ENCODE measurements at regions not wholly inside any gene's neighbourhood (a gene's known extent, or its start where the extent isn't known, plus 50 kb on each side); places are given as distances from the start of the nearest gene placed in this dataset.

DNA sequence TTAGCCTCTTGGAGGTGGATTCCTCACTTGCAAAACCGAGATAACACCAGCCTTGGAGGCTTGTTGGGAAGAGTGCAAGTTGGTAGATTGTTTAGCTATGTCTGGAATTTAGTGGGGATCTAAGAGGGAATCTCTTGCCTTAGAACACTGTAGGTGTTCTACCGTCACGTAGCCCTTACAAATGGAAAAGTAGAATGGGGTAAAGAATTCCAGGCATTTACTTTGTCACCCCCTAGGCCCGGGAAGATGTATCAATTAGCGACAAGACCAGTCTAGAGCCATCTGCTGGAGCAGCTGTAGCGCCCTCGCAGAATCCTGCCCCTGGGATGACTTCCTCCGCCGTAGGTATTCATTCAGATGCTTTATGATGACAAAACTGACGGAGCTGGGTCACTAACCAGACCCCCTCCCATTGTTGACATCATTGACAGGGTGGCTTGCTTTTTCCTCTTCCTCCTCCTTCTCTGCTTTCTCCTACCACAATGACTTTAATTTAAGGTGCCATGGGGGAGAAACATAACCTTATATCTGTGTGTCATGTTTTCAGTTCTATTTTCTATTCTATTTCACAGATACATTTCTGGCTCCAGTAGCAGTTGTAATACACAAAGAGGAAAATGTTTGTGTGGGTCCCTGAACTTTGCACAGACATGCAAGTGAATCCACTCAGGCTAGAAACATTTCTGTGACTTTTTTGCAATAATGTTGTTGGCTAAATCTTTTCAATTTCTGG lies 262.6 kb upstream of the LYZL1 start:
- intact Hi-C loops (cut with micrococcal nuclease; ENCODE audit: unreplicated experiment) = no loop called here
- DNase-seq (ENCODE audit: low read depth, low spot score) = no peak
- 33% methylated on average over 10 of the region's 10 CpGs for WGBS (ENCODE audit: insufficient coverage, insufficient replicate concordance, low lambda C conversion rate, missing lambda C conversion rate)

DNA sequence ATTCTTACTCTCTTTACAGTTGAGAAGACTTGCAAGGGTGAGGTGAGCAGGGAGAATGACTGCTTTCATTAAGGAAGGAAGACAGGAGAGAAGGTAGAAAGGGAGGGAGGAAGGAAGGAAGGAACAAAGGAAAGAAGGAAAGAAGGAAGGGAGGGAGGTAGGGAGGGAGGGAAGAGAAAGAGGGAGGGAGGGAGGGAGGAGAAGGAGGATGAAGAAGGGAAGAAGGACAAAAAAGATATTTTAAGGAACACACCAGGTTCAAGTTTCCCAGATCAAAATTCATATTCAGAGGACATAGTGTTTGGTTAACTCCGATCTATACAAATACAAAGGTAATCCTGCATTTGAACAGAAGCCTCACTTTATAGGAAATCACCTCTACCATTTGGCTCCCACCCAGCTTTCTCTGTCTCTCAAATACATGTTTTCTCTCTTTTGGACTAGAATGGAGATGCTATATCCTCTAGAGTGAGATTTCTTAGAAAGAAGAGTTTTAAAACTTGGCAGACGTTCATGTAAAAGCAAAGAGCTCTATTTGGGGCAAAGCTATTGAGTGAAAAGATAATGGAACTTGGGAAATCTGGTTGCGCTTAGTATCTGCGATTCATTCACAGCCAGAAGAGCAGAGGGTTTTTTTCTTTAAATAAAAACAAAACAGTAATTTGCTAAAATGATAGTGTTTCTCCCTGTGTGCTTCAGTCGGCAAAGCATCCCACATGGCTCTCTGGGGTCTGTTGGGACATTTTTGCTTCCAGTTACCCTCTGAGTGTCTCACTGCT lies 261.9 kb upstream of the LYZL1 start:
- Histone ChIP-seq H3K9me3 (replicated peaks; ENCODE audit: control insufficient read depth, insufficient read depth, low read length) (no peaks in the 10 kb centered on the region), H3K27ac (ENCODE audit: control insufficient read depth, insufficient read depth) (no peak overlapping the region), H4K20me1 (ENCODE audit: control insufficient read depth, insufficient read depth) (no peaks in the 10 kb centered on the region), H3K4me3 (no peak overlapping the region), H3K36me3 (ENCODE audit: control insufficient read depth in 2 of 2, insufficient read depth in 2 of 2, low read length in 1 of 2) (no peaks in the 10 kb centered on the region), H2AFZ (ENCODE audit: control insufficient read depth, low read depth, low read length) (no peak overlapping the region), H3K4me2 (ENCODE audit: control insufficient read depth, insufficient read depth) (no peak overlapping the region), H3K4me1 (ENCODE audit: control insufficient read depth, insufficient read depth, low read length) (no peaks in the 10 kb centered on the region), H3K79me2 (ENCODE audit: control insufficient read depth, insufficient read depth, low read length) (no peaks in the 10 kb centered on the region), H3K27me3 (replicated peaks in 1 of 2; ENCODE audit: control insufficient read depth in 2 of 2, insufficient read depth in 2 of 2, low read length in 1 of 2) (no peaks in the 10 kb centered on the region), H3K9ac (ENCODE audit: control insufficient read depth, insufficient read depth, low read length) (no peak overlapping the region)
- TF ChIP-seq MYB (IDR thresholded peaks at IDR 0.05; ENCODE audit: borderline replicate concordance, low read depth, low read length) (no peak), CEBPB (IDR thresholded peaks at IDR 0.05; ENCODE audit: borderline replicate concordance in 1 of 2, low read depth in 2 of 2, low read length in 2 of 2) (no peak), SRF (IDR thresholded peaks at IDR 0.05; ENCODE audit: low read depth in 2 of 2, low read length in 2 of 2) (no peak), JUNB (IDR thresholded peaks at IDR 0.05) (no peak), ZZZ3 (IDR thresholded peaks at IDR 0.05; ENCODE audit: control insufficient read depth, insufficient read length, low read depth) (no peak), BHLHE40 (IDR thresholded peaks at IDR 0.05; ENCODE audit: borderline replicate concordance in 1 of 2, low read depth in 2 of 2, low read length in 1 of 2) (no peak), BRCA1 (IDR thresholded peaks at IDR 0.05; ENCODE audit: low read depth, low read length) (no peak), HDAC2 (IDR thresholded peaks at IDR 0.05) (no peak)
- BruUV-seq (replicated peaks) = no TSS peak
- intact Hi-C loops (cut with micrococcal nuclease; ENCODE audit: unreplicated experiment) (no loop called here), in situ Hi-C loops (cut with MboI) (no loop called here)
- ChIA-PET SMC1A (ENCODE audit: uncharacterized antibody, unreplicated experiment) (no interaction called here), RAD21 (ENCODE audit: unreplicated experiment) (no interaction called here), CTCF (no interaction called here), POLR2A (no interaction called here)
- no peak for DNase-seq (ENCODE audit: low read depth, low spot score)
- WGBS (ENCODE audit: insufficient coverage, insufficient replicate concordance, low lambda C conversion rate, missing lambda C conversion rate) = 47% methylated on average over 5 of the region's 5 CpGs
- FAIRE-seq = no peak
- no peak for ATAC-seq

More for the DNA sequence above, 262.6 kb upstream of the LYZL1 start:
- H4K20me1 ChIP-seq (ENCODE audit: control insufficient read depth, insufficient read depth) = no peaks in the 10 kb centered on the region
- no peaks in the 10 kb centered on the region for H3K9me3 ChIP-seq (replicated peaks; ENCODE audit: control insufficient read depth, insufficient read depth, low read length)
- POLR2A ChIA-PET = no interaction called here
- no peak overlapping the region for H3K4me2 ChIP-seq (ENCODE audit: control insufficient read depth, insufficient read depth)
- SMC1A ChIA-PET (ENCODE audit: uncharacterized antibody, unreplicated experiment) = no interaction called here
- H3K27ac ChIP-seq (ENCODE audit: control insufficient read depth, insufficient read depth) = no peak overlapping the region
- no peak for TF ChIP-seq BCL11A (IDR thresholded peaks at IDR 0.05; ENCODE audit: low read depth, low read length)
- TF ChIP-seq RCOR1 (conservative IDR thresholded peaks at IDR 0.05; ENCODE audit: low read depth, low read length) = no peak
- TF ChIP-seq, protein P1, sequence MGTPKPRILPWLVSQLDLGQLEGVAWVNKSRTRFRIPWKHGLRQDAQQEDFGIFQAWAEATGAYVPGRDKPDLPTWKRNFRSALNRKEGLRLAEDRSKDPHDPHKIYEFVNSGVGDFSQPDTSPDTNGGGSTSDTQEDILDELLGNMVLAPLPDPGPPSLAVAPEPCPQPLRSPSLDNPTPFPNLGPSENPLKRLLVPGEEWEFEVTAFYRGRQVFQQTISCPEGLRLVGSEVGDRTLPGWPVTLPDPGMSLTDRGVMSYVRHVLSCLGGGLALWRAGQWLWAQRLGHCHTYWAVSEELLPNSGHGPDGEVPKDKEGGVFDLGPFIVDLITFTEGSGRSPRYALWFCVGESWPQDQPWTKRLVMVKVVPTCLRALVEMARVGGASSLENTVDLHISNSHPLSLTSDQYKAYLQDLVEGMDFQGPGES (IDR thresholded peaks at IDR 0.05) = no peak
- no peak for TF ChIP-seq SMARCA5 (IDR thresholded peaks at IDR 0.05)
- TF ChIP-seq ZNF622 (IDR thresholded peaks at IDR 0.05) = no peak
- no peak for TF ChIP-seq FOXM1 (IDR thresholded peaks at IDR 0.05; ENCODE audit: low read depth, low read length)
- TF ChIP-seq POLR2AphosphoS5 (IDR thresholded peaks at IDR 0.05; ENCODE audit: low read length) = no peak
- no peaks in the 10 kb centered on the region for H3K79me2 ChIP-seq (ENCODE audit: control insufficient read depth, insufficient read depth, low read length)
- CTCF ChIA-PET = no interaction called here
- no peak overlapping the region for H3K9ac ChIP-seq (ENCODE audit: control insufficient read depth, insufficient read depth, low read length)
- no peak overlapping the region for H3K4me3 ChIP-seq
- H3K4me1 ChIP-seq (ENCODE audit: control insufficient read depth, insufficient read depth, low read length) = no peaks in the 10 kb centered on the region
- FAIRE-seq (no peak), ATAC-seq (no peak)
- no peaks in the 10 kb centered on the region for H3K27me3 ChIP-seq (replicated peaks in 1 of 2; ENCODE audit: control insufficient read depth in 2 of 2, insufficient read depth in 2 of 2, low read length in 1 of 2)
- no peak overlapping the region for H2AFZ ChIP-seq (ENCODE audit: control insufficient read depth, low read depth, low read length)
- RAD21 ChIA-PET (ENCODE audit: unreplicated experiment) = no interaction called here
- in situ Hi-C loops (cut with MboI) = no loop called here
- H3K36me3 ChIP-seq (ENCODE audit: control insufficient read depth in 2 of 2, insufficient read depth in 2 of 2, low read length in 1 of 2) = no peaks in the 10 kb centered on the region
- BruUV-seq (replicated peaks) = no TSS peak

Measured in GM12878 (cell line).